ENCODE measurements at regions not wholly inside any gene's neighbourhood (a gene's known extent, or its start where the extent isn't known, plus 50 kb on each side); places are given as distances from the start of the nearest gene placed in this dataset.

GRCh38 chr13:72505376-72505775, 222.1 kb downstream of the MZT1 start:
- no peaks in the 10 kb centered on the region for H4K20me1 ChIP-seq (ENCODE audit: insufficient read depth, low read length, poor library complexity, severe bottlenecking)
- no peaks in the 10 kb centered on the region for H3F3A ChIP-seq (ENCODE audit: low read depth)
- H3K9ac ChIP-seq (ENCODE audit: low read depth, low read length, poor library complexity, severe bottlenecking), result no peak overlapping the region
- no peak overlapping the region for H2AFZ ChIP-seq (ENCODE audit: low read length)
- H3K27me3 ChIP-seq (ENCODE audit: insufficient read depth, low read length, poor library complexity, severe bottlenecking), result no peaks in the 10 kb centered on the region
- no peaks in the 10 kb centered on the region for H3K4me1 ChIP-seq (ENCODE audit: insufficient read depth, low read length, poor library complexity, severe bottlenecking)
- no peaks in the 10 kb centered on the region for H3K9me2 ChIP-seq (replicated peaks; ENCODE audit: low read depth, low read length)
- TF ChIP-seq CTCF (conservative IDR thresholded peaks at IDR 0.05; ENCODE audit: low read length), result no peak
- TF ChIP-seq EZH2phosphoT487 (IDR thresholded peaks at IDR 0.05; ENCODE audit: borderline replicate concordance), result no peak
- no peaks in the 10 kb centered on the region for H3K79me2 ChIP-seq (ENCODE audit: insufficient read depth, low read length)
- no peak overlapping the region for H3K4me2 ChIP-seq (ENCODE audit: low read depth, low read length, poor library complexity, severe bottlenecking)
- H3K4me3 ChIP-seq (ENCODE audit: low read length, poor library complexity, severe bottlenecking), result no peak overlapping the region
- no peaks in the 10 kb centered on the region for H3K36me3 ChIP-seq (ENCODE audit: insufficient read depth, low read length)
- H3K9me3 ChIP-seq (ENCODE audit: insufficient read depth, low read depth, low read length), result no peaks in the 10 kb centered on the region

- no peaks in the 10 kb centered on the region for H3K79me2 ChIP-seq (ENCODE audit: insufficient read depth, low read length)
- H4K20me1 ChIP-seq (ENCODE audit: insufficient read depth, low read length, poor library complexity, severe bottlenecking), result no peaks in the 10 kb centered on the region
- no peaks in the 10 kb centered on the region for H3K4me1 ChIP-seq (ENCODE audit: insufficient read depth, low read length, poor library complexity, severe bottlenecking)
- no peaks in the 10 kb centered on the region for H3K9me2 ChIP-seq (replicated peaks; ENCODE audit: low read depth, low read length)
- no peak overlapping the region for H2AFZ ChIP-seq (ENCODE audit: low read length)
- no peak overlapping the region for H3K4me3 ChIP-seq (ENCODE audit: low read length, poor library complexity, severe bottlenecking)
- H3K9me3 ChIP-seq (ENCODE audit: insufficient read depth, low read depth, low read length), result no peaks in the 10 kb centered on the region
- H3K4me2 ChIP-seq (ENCODE audit: low read depth, low read length, poor library complexity, severe bottlenecking), result no peak overlapping the region
- no peaks in the 10 kb centered on the region for H3F3A ChIP-seq (ENCODE audit: low read depth)
- no peaks in the 10 kb centered on the region for H3K27me3 ChIP-seq (ENCODE audit: insufficient read depth, low read length, poor library complexity, severe bottlenecking)
- H3K36me3 ChIP-seq (ENCODE audit: insufficient read depth, low read length), result no peaks in the 10 kb centered on the region
- no peak for TF ChIP-seq EZH2phosphoT487 (IDR thresholded peaks at IDR 0.05; ENCODE audit: borderline replicate concordance)
- H3K9ac ChIP-seq (ENCODE audit: low read depth, low read length, poor library complexity, severe bottlenecking), result no peak overlapping the region
Observed at GRCh38 chr13:72504131-72504841, 223.1 kb downstream of the MZT1 start.

DNA sequence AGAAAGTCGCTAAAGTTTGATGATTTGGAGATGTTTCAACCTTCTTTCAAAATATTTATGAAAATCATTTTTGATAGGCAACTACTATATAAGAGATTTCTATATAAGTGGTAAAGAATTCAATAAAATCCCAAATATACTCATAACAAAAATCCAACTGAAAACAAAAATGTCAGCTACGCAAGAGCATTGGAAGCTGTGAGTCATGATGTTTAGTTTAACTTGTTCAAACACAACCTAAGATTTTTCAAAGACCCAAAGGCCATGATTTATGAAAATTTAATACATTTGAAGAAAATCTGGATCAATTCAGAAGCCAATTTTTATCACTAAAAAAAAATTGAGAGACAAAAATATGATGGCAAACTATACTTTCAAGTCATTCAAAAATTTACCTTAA, 226.6 kb downstream of the MZT1 start:
- Histone ChIP-seq H3K4me2 (ENCODE audit: low read depth, low read length, poor library complexity, severe bottlenecking) (no peak overlapping the region), H2AFZ (ENCODE audit: low read length) (no peak overlapping the region), H3K4me1 (ENCODE audit: insufficient read depth, low read length, poor library complexity, severe bottlenecking) (no peaks in the 10 kb centered on the region)

More for the DNA sequence above, 226.6 kb downstream of the MZT1 start:
- Histone ChIP-seq H3F3A (ENCODE audit: low read depth) (no peaks in the 10 kb centered on the region), H3K27me3 (ENCODE audit: insufficient read depth, low read length, poor library complexity, severe bottlenecking) (no peaks in the 10 kb centered on the region), H3K9me3 (ENCODE audit: insufficient read depth, low read depth, low read length) (no peaks in the 10 kb centered on the region), H3K79me2 (ENCODE audit: insufficient read depth, low read length) (no peaks in the 10 kb centered on the region), H3K9me2 (replicated peaks; ENCODE audit: low read depth, low read length) (no peaks in the 10 kb centered on the region), H3K9ac (ENCODE audit: low read depth, low read length, poor library complexity, severe bottlenecking) (no peak overlapping the region), H3K4me3 (ENCODE audit: low read length, poor library complexity, severe bottlenecking) (no peak overlapping the region), H4K20me1 (ENCODE audit: insufficient read depth, low read length, poor library complexity, severe bottlenecking) (no peaks in the 10 kb centered on the region), H3K36me3 (ENCODE audit: insufficient read depth, low read length) (no peaks in the 10 kb centered on the region)
- TF ChIP-seq EZH2phosphoT487 (IDR thresholded peaks at IDR 0.05; ENCODE audit: borderline replicate concordance) (no peak), CTCF (conservative IDR thresholded peaks at IDR 0.05; ENCODE audit: low read length) (no peak)

Measured in Loucy (cell line).